ENCODE measurements at regions not wholly inside any gene's neighbourhood (a gene's known extent, or its start where the extent isn't known, plus 50 kb on each side); places are given as distances from the start of the nearest gene placed in this dataset.
"Not testable (repeated sequence)": the region's sequence is repeated elsewhere in the genome, so short reads cannot be mapped to it uniquely, and the experiment has no call there.

DNA sequence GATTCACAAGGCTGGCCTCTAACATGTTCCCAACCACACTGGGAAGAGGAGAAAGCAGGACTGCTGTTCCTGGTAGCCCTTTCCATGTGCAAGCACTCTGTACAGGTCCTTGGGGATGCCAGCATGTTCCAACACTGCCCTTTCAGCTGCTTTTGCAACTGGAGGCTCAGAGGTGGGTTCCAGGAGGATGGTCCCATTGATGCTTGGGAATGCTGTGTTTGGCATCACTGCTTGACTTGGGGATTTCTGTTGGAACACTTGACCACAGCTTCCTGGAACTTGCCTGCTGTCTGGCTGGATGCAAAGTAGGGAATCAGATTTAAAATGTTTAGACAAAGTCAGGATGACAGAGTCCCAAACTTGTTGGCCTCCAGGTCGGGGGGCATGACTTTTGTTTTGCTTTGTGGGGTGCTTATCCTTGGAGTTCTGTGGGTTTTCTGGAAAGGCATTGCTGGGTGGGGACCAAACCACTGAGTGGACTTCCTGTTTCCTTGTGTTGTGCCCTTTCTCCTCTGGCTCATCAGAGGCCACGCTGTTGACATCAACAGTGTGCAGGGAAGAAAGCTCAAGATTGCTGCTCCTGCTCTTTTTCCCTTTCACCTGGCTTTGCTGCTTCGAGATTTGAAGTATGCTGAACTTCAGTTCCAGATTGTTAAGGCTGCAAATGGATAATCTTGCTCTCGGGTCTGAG is 148.5 kb upstream of the RPS23 start:
- no peak for DNase-seq (ENCODE audit: low spot score)

DNA sequence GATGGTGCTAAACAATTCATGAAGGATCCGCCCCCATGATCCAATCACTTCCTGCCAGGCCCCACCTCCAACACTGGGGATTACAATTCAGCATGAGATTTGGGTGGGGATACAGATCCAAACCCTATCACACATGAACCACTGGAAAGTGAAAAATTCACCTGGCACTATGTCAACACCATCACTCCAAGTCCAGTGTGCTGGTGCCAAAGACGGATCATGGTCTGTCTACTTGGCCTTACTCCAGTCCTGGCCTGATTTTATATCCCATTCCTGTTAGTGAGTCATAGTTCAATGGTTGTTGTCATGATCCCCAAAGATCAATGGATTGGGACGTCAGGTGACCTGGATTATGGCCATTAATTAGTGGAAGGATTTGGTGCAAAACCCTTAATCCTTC is 147.4 kb upstream of the RPS23 start:
- DNase-seq (ENCODE audit: low spot score) = no peak

DNA sequence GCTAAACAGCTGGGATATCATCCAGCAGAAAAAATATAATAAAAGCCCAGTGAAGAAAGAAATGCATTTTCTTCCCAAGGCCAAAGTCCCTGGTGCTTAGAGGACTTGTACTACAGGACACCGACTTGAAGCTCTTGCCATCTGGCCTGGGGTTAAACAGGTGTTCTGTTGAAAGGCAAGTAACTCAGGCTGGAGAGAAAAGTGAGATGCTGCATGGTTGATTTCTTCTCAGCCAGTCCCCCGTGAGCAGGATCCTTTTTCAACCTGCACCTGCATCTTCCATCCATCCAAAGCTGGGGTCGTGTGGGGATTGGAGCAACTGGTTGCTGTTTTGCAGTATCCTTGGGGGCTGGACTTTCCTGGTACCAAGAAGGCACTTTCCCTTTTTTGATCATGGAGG is 146.1 kb upstream of the RPS23 start:
- no peak for DNase-seq (ENCODE audit: low spot score)

DNA sequence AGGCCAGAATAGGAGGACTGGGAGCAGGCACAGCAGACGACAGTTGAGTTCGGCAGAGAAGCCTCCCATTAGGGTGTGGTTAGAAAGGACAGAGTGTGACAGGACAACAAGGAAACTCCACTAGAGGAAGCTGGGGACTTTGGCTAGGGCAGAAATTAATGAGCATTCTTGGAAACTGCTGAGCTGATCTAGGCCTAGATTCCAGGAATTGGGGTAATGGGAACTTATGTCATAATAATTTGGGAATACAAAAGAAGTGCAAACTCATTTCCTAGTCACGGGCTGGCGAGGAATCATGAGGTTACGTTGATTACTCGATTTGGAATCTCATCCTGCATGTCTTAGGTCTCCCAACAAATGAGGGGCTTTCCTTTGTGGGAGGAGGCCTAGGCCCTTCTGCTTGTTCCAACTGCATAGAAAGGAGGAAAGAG is 144.6 kb upstream of the RPS23 start:
- DNase-seq (ENCODE audit: low spot score) = no peak

DNA sequence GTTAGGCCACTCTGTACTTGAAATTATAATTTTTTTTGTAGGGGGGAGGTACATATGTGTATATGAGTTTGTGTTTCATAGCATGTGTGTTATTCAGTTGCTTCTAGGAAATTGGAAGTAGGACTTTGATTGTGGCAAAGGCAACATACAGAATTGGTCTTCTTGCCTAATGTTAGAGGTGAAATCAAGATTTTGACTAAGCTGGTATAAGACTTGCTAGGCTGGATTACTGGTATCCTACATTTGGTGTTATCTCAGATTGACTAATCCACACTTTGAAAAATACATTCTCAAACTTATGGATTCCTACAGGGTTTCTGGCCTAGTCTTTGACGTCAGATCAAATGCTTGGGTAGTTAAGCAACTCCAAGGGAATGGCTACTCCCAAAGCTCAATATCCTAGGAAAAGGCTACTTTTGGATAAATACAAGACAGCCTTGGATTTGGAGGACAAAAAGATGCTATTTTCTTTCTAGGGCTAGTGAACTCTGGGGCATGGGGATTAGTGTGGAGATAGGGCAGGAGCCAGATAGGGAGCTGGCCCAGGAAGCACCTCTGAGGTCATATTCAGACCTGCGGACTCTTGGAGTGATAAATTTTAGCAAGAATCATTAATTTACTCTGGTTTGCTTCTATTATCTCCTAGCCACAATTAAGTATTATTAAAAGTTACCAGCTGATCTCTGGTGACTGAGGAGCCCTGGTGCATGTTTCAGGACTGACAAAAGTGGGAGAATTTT is 144.0 kb upstream of the RPS23 start:
- DNase-seq (ENCODE audit: low spot score) = no peak

DNA sequence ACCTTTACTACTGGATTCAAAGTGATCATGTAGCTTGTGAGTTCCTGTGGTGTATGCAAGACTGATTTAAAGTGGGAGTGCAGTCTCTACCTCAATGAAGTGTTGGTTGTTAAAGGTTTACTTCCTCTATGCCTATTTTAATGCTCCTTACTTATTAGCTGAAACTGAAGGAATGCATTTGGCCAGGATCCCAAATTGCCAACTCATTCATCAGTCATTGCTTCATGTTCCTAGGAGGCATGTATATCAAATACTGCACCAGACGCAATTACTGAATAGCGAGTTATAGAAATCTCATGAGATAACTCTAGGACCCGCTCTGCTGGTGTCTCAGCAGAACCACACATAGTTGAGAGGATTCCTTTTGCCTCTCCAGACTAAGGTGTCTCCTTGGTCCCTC is 143.0 kb upstream of the RPS23 start:
- DNase-seq (ENCODE audit: low spot score) = peak; percentile 86

DNA sequence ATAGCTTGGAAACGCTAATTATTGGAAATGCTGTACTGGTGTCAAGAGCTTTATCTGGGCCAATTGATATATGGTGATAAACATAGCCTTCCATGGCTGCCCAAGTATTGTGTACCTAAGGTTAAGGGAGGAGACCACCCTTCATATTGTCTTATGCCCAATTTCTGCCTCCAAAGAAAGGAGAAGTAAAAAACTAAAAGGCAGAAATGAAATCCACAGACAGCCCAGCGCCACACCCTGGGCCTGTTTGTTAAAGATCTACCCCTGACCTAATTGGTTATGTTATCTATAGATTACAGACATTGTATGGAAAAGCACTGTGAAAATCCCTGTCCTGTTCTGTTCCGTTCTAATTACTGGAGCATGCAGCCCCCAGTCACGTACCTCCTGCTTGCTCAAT is 142.4 kb upstream of the RPS23 start:
- DNase-seq (ENCODE audit: low spot score) = not testable (repeated sequence)

DNA sequence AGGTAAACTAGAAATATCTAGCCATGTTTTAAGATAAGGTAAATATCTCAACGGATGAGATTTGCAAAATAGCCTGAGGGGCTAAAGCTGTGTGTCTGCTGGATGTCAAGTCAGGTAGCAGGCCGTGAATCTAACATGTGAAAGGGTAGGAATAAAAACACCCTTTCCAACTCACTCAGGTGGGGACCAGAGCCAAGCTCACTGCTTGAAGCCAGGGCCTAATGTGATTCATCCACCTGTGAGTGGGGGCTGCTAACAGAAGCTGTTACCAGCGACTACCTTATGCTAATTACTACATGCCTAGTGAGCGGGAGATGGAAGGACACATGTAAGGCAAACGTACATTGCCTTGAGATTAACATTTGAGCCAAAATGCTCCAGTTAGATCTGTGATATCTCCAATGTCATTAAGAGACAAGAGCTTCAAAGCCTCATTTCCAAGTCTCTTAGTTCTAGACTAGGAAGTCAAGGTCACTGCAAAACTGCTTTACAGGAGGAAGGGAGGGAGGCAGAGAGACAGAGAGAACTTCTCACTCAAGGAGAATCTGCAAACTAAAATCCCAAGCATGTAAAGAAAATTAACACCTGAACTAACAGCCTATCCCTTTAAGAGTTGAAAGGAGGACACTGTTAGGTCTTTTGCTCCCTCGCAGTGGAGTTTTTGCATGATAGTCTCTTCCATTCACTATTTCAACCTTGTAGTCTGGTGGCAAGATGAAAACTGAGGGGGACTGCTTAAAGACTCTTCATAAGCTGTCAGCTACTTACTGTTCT is 141.6 kb upstream of the RPS23 start:
- DNase-seq (ENCODE audit: low spot score) = no peak

DNA sequence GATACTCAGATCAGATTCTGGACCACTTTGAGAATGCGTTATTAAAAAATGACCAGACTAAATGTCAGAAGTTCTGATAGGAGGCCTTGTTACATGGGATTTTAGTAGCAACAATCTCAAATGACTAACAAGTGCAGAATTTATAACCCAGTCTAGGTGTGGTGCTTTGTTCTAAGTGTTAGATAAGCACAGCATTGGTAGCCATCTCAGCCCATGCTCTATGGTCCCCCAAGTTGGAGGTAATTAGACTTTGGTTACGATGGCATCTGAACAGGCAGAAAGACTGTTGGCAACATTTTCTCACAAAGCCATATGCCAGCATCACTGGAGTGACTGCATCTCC is 140.4 kb upstream of the RPS23 start:
- DNase-seq (ENCODE audit: low spot score) = no peak

DNA sequence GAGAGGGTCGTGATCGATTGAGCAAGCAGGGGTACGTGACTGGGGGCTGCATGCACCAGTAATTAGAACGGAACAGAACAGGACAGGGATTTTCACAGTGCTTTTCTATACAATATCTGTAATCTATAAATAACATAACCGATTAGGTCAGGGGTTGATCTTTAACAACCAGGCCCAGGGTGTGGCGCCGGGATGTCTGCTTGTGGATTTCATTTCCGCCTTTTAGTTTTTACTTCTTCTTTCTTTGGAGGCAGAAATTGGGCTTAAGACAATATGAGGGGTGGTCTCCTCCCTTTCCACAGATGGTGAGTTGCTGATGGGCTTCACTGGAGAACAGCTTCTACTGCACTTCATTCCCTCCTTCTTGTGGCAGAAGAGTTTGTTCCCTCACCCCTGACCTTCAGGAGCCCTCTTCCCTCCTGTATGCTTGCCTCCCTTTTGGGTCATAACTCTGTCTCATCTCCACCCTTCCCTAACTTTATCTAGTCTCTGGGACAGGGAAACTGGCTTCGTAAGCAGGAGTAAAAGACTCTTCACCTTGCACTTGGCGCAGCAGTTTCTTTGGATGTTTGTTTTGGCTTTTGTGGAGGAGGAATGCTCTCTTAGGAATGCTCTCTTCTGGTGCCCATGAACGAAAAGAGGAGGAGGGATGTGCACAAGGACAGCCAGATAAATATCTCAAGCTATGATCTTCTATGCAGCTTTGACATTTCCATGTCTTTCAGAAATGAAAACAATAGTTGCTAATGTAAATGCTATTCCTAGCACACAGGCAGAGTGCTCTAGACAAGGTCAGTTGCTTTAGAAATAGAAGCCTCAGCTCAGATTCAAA is 139.8 kb upstream of the RPS23 start:
- DNase-seq (ENCODE audit: low spot score) = no peak

DNA sequence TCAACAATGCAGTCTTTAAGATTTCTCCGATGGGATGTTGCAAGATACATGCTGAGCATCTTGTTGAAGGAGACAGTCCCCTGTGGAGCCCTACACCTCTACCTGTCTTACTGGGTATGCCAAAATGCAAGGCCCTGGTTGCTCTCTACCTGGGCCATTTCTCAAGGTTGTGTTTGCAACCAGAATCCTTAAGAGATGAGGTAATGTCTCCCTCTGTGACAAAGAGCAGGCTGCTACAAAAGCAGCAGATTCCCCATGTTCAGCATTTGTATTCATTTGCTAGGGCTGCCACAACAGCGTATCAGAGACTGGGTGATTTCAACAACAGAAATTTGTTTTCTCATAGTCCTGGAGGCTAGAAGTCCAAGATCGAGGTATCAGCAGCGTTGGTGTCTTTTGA is 138.4 kb upstream of the RPS23 start:
- DNase-seq (ENCODE audit: low spot score) = no peak

DNA sequence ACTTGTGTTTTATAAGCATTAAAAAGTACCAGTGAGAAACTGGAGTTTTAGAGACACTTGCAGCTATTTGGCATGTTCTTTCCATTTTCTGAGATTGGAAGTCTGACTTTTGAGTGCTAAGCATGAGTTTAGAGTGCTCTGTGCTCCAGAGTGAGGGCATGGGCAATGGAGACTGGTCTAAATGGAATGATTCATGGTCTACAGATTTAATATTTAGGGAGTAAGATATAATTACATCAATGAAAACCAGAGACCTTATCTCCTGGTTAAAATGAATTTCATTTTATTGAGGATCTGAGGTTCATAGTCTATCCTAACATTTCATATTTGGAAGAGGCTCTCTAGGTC is 135.9 kb upstream of the RPS23 start:
- no peak for DNase-seq (ENCODE audit: low spot score)

DNA sequence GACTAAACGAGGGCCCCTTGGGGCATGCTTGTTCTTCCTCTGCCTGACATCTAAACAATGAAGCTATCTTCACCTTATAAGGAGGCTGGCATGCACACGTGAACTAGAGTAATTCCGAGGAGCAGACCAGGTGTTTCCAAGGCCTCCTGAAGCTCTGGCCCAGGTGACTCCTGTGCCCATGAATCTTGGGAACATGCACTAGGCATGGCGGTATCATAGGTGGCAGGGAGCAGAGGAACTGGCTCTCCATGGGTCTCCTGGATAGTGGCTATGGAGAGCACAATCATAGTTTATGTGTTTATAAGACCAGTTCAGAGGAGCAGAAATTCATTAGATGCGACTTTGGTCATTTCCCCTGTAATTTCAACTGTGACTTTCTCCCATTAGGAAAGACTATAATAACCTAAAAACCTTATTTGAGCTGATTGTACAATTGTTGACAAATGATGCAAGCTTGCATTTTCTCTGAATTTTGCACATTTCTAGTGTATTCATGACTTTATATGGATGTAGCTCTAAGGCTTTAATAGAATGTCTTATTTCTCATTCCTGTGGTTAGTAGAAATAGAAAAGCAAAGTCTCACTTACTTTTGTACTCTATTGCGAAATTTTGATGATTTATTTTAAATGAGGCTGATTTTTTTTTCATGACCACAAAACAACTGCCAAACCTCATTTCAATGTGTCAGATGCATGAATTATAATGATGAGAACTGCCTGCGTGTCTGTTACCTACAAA is 135.3 kb upstream of the RPS23 start:
- DNase-seq (ENCODE audit: low spot score) = peak; percentile 72

DNA sequence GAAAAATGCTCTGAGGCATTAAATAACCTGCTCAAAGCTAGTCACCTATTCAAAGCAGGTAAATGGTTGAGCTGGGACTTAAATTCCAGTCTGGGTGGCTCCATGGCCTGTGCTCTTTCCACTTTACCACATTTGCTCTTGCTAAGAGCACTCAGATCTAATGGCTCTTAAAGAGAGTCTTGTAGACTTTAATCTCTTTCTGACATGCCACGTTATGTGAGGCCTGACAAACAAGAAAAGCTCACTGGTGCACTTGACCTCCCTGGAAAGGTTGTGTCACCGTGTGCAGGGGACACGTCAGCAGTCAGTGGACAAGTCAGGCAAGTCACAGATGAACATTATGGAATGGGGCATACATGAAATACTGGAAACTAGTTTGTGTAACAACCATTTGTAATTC is 129.9 kb upstream of the RPS23 start:
- DNase-seq (ENCODE audit: low spot score) = no peak

DNA sequence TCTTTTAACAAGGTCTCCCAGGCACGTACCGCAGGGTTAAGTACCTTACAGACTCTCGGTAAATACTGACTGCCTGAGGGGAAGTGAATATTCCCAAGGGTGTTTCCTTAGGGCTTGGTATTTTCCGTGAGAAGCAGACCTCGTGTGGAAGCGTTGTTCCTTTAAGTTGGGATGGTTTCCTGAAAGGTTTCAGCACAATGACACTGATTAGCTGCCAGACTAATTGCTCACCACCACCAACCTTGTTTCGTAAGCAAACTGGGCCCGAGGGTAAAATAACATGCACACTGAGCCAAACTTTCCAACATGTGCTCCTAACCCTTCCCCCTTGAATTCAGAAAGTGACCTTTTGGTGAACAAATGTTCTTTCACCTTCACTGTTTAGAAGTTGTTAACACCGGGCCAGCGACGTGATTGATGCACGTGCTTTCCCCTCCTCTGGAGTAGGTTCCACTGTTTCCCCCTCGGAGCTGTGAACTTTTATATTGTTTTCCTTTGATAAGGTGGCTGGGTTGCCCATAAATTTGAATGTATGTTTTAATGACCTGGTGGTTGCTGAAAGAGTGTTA is 128.1 kb upstream of the RPS23 start:
- DNase-seq (ENCODE audit: low spot score) = peak; percentile 26

DNA sequence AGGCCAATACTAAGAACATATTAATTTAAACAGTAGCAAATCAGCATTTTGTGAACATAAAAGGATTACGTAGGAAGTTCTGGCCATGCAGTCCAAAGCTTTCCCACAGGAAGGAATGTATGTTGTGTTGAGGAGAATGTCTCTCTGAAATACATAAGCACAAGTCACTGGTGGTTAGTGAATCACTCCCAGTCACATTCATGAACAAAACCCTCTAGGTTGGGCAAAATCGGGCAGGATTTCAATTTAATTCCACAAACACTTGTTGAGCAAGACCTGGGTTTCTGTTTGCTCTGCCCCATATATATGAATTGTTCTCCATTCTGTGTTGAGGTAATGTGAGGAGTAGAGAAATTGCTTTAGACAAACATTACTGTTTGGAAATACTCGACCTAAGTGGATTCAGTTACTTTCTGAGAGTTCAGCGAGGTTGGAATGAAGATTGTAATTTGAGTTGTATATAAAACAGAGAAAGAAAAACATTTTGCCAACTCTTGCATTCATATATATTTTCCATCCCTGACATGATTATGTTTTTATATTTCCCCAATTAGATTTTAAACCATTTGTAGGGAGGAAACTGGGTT is 127.6 kb upstream of the RPS23 start:
- peak; percentile 78 for DNase-seq (ENCODE audit: low spot score)

DNA sequence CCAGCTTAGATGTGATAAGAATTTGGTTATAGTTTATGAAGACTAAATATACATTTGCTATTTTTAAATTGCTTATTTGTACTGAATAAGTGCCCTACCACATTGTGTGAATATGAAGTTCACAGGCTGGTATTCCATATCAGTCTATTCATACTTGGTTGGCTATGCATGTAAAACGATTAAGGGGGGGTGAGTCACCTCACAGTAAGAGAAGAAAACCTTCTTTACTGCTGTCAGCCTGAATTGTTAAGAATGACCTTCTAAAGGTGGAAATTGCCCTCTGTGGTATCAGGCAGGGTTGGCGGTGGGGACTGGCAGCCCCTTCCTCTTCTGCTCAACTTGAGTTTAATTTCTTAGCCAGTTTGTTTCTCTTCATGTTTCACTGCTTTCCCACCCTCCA is 127.0 kb upstream of the RPS23 start:
- peak; percentile 51 for DNase-seq (ENCODE audit: low spot score)

DNA sequence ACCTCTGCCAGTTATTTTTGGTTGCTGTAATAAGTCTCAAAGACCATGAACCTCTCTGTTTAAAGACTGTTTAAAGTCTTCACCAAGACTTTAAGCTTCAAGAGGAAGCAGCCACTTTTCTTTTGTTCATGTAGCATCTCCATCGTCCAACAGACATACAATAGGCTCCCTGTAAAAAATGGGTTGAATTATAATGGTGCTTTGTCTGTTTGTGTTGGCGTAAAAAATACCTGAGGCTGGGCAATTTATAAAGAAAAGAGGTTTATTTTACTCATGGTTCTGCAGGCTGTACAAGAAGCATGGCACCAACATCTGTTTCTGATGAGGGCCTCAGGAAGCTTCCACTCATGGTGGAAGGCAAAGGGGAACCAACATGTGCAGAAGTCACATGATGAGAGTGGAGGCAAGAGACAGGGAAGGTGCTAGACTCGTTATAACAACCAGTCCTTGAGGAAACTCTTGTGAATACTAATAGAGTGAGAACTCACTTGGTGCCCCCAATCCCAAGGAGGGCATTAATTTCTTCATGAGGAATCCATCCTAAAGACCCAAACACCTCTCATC is 126.3 kb upstream of the RPS23 start:
- no peak for DNase-seq (ENCODE audit: low spot score)

DNA sequence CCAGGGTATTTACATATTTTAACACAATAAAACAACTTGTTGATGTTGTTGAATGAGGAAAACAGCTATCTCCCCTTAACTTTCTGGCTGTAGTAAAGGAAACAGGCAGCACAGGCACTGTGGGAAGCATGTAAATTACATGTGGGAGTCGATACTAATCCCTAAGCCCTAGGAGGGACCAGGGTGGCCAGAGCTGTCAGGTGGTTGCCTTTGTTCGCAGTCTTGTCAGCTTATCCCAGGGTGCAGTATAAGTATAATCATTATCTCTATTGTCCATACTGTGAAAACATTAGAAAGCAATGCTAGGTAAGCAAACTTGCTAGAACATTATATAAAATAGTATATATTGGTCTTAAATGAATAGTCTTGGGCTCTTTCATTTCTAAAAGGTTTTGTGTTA is 125.6 kb upstream of the RPS23 start:
- no peak for DNase-seq (ENCODE audit: low spot score)

DNA sequence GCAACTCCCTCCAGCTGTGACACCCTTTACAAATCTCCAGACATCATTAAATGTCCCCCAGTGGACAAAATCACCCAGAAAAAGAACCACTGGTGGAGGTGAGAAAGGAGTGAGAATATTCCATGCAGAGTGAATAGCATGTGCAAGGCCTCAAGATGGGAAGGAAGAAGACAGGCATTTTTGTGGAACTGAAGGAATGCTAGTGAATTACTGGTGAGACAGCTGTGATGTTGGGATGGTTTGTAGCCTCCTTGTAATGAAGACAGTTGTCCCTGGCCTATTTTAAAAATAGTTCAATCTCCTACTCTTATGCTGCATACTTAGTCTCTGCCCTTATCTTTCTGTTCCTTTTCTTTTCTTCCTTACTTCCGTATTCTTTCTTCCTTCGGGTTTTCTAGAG is 124.9 kb upstream of the RPS23 start:
- no peak for DNase-seq (ENCODE audit: low spot score)
